Right cardiac atrium (tissue), 5 donors: ENCODE measurements at regions not wholly inside any gene's neighbourhood (a gene's known extent, or its start where the extent isn't known, plus 50 kb on each side); places are given as distances from the start of the nearest gene placed in this dataset.
"Not testable (repeated sequence)": the region's sequence is repeated elsewhere in the genome, so short reads cannot be mapped to it uniquely, and the experiment has no call there.

Experiments
- ATAC-seq, 2 donors: fragments of 200-7000 bp; cut with Tn5 transposase; one replicate each; pipeline versions ENCODE4 v1.8.0 to v1.9.1; 2020; ENCODE audit warnings: moderate library complexity in 2 of 2, mild to moderate bottlenecking in 1 of 2
- DNase-seq, 3 donors: peaks; one replicate each; pipeline ENCODE4 v3.0.0-alpha.2; 2020
- H3K27ac ChIP-seq: one replicate; pipeline ENCODE4 v1.5.1; 2013; ENCODE audit warnings: mild to moderate bottlenecking, low read length, control low read depth, moderate library complexity
- H3K27me3 ChIP-seq: one replicate; pipeline ENCODE4 v1.6.1; 2013; ENCODE audit not compliant: control insufficient read depth, insufficient read depth
- H3K4me1 ChIP-seq: one replicate; pipeline ENCODE4 v1.6.1; 2013; ENCODE audit warnings: low read length; ENCODE audit not compliant: control insufficient read depth, insufficient read depth
- H3K4me3 ChIP-seq: one replicate; pipeline ENCODE4 v1.5.1; 2013; ENCODE audit warnings: low read length, control low read depth
- H3K9me3 ChIP-seq: one replicate; pipeline ENCODE4 v1.6.1; 2013; ENCODE audit warnings: low read length; ENCODE audit not compliant: control insufficient read depth
- WGBS: extraction: QIAGEN DNeasy Blood & Tissue Kit; methylation state at CpG from one replicate; pipeline ENCODE4 v1.1.7; 2013; 5-methylcytosine and 5-hydroxymethylcytosine counted together
- intact Hi-C, 4 donors: fragments of 100-400 bp; cut with DNase I; formaldehyde crosslinking; loops; one replicate each; pipeline versions ENCODE4 v1.11.0 to v1.14.0; 2022 to 2023
- donor health status: healthy with polysubstance abuse.
- donor health status: DM: no; HTN: yes; CAD: no.
- donor health status: DM: no; HTN: no; CAD: no.
- donor health status: DM: no; HTN: yes; CAD: no; lungs with severe emphysema.
- donor health status: DM: yes; HTN: yes; CAD: no.

DNA sequence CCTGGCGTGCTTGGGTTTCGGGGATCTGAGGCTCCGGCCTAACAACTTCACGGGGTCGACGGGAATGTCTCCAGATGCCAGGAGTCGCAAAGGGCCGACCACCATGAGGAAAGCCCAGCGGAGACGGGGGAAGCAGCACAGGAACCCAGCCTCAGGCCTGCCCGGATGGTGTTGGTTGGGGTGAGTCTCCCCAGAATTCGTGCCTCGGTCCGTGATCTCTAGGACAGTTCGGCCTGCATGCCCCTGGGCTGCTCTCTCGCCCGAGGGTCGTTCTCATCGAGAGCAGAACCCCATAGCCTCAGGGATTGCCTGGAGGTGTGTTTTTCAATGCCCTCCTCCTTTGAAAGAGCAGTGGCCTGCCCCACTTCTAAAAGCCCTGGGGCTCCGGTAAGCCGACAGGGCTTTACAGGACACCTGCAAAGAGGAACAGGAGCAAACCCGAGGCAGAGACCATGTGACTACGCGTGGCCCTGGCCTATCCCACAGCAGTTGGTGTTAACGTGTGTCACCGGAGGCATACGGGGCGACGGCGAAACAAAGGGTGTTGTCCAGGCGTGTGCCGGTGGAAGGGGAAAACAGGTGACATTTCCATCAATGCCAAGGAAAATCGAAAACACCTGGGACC, 973.1 kb upstream of the DEFB115 start:
- no peaks in the 10 kb centered on the region for H3K9me3 ChIP-seq
- 55% methylated on average over 33 of the region's 33 CpGs for WGBS

DNA sequence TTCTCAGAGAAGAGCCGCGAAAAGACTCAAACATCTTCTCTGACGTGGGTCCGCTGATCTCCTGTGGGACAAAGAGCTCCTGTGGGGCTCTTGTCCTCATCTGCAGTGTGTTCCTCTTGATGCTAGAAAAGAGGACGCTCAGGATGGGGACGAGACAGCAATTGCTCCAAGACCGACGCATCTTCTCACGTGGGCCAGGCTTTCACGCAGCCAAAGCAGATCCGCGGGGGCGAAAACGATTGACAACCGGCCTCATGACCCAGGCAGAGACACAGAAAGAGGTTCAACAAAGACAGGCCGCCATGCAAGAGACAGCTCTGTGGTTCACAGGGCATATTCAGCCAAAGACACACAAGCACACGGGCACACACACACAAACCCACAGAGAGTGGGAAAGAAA, 971.8 kb upstream of the DEFB115 start:
- no peaks in the 10 kb centered on the region for H3K4me1 ChIP-seq
- H3K27me3 ChIP-seq = no peaks in the 10 kb centered on the region
- no peak overlapping the region for H3K27ac ChIP-seq
- DNase-seq = peak in 1 of 3 donors; percentile 31
- no peaks in the 10 kb centered on the region for H3K9me3 ChIP-seq
- intact Hi-C loops = no loop called here
- H3K4me3 ChIP-seq = no peak overlapping the region
- 83% methylated on average over 17 of the region's 17 CpGs for WGBS
- no peak for ATAC-seq

More for the DNA sequence above, 973.1 kb upstream of the DEFB115 start:
- H3K4me1 ChIP-seq = no peaks in the 10 kb centered on the region
- H3K4me3 ChIP-seq = peak overlapping the region; percentile 6
- intact Hi-C loops = no loop called here
- DNase-seq (no peak), ATAC-seq (no peak)
- no peak overlapping the region for H3K27ac ChIP-seq
- H3K27me3 ChIP-seq = no peaks in the 10 kb centered on the region

DNA sequence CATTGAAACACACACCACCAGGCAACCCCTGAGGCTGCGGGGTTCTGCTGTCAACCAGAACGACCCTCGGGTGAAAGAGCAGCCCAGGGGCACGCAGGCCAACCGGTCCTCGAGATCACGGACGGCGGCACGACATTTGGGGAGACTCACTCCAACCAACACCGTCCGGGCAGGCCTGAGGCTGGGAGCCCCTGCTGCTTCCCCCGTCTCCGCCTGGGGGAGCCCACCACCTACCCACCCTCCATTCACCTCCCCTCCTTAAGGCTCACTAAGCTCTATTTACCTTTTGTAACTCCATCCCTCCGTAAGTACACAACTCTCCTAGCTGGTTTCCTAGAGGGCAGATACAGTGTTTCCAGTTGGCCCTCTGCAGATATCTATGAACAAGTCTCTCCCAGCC, 971.3 kb upstream of the DEFB115 start:
- Histone ChIP-seq H3K27ac (no peak overlapping the region), H3K27me3 (no peaks in the 10 kb centered on the region), H3K9me3 (no peaks in the 10 kb centered on the region), H3K4me1 (no peaks in the 10 kb centered on the region), H3K4me3 (no peak overlapping the region)
- DNase-seq = no peak
- 64% methylated on average over 15 of the region's 15 CpGs for WGBS
- ATAC-seq = no peak
- intact Hi-C loops = no loop called here

DNA sequence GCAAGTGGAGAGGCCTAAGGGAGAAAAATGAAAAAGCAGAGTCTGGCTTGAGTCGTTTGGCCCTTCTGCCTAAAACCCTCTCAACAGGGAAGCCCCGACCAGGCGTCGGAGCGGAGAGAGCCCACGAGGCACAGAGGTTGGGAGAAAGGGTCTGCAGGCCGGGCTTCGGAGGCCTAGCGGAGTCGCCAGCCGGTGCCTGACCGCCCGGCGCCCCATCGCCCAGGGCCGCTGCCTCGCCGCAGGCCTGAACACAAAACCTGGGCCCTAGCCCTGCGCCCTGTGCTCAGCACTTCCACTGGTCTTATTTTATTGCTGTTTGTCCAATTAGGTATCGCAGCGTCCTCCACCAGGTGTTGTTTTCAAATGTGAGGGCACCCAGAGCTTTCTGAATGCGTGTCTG, 970.0 kb upstream of the DEFB115 start:
- not testable (repeated sequence) for H3K4me1 ChIP-seq, H3K4me3 ChIP-seq
- 86% methylated on average over 22 of the region's 22 CpGs for WGBS

DNA sequence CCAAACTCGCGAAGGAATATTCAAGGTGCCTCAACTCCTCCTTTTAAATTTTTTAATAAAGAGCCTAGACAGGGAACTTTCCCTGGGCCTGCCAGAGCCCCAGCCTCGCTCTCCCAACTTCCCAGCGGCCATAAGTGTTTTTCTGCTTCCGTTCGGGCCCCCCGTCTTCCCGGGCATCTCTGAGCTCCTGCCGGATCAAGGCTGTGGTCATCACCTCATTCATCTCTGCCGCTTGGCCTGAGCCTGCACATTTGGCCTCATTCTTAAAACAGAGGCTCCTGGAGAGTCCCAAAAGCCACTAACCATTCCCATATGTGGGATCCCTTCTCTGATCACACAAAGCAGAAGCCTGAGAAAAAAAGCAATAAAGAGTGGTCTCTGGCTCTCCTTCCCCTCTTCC, 969.1 kb upstream of the DEFB115 start:
- ATAC-seq (no peak), DNase-seq (no peak)
- Histone ChIP-seq H3K4me3 (no peak overlapping the region), H3K27me3 (no peaks in the 10 kb centered on the region), H3K27ac (no peak overlapping the region), H3K4me1 (no peaks in the 10 kb centered on the region), H3K9me3 (no peaks in the 10 kb centered on the region)
- WGBS = 62% methylated on average over 10 of the region's 10 CpGs
- intact Hi-C loops = no loop called here

More for the DNA sequence above, 970.0 kb upstream of the DEFB115 start:
- H3K27me3 ChIP-seq, H3K9me3 ChIP-seq, ATAC-seq, DNase-seq, H3K27ac ChIP-seq, intact Hi-C loops: not testable (repeated sequence)

DNA sequence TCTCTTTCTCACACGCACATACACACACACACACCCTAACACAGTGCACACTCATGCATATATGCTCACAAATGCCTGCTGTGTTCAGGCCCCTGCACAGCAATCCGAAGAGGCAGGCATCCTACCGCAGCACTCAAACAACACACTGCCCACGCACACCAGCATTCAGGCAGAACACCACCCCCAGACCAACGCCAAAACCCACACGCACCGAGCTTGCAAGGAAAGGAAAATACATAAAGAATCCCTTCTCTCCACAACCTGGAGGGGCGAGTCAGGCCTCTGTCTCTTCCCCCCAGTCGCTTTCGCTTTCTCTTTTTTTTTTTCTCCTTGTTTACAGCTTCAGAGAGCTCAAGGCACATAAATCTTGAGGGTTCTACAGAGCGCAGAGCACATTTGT, 968.4 kb upstream of the DEFB115 start:
- H3K4me3 ChIP-seq, H3K4me1 ChIP-seq, intact Hi-C loops, ATAC-seq, H3K9me3 ChIP-seq, DNase-seq, H3K27me3 ChIP-seq: not testable (repeated sequence)
- WGBS = 38% methylated on average over 11 of the region's 11 CpGs
- peak overlapping the region; percentile 45 for H3K27ac ChIP-seq

DNA sequence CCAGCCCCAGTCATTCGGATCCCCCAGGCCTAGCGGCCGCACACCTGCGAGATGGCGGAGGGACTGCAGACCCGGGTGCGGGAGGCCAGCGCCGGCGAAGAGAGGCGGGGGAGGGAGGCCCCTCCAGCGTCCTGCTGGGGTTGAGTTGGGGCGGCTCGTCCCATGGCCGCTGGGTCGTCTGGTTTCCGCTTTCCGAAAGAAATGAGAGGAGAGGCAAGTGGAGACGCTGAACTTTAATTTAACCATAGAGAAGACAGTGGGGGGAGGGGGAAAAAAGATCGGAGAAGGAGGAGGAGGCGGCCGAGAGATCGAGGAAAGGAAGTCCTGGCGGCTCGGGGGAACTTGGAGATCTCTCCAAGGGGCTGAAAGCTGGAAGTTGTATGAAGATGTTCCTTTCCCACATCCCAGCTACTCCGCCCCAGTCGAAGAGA, 967.7 kb upstream of the DEFB115 start:
- H3K27me3 ChIP-seq, H3K4me1 ChIP-seq, H3K9me3 ChIP-seq, ATAC-seq, intact Hi-C loops: not testable (repeated sequence)
- H3K27ac ChIP-seq = peak overlapping the region; percentile 67
- peak overlapping the region; percentile 39 for H3K4me3 ChIP-seq
- WGBS = 23% methylated on average over 27 of the region's 27 CpGs
- peak in 2 of 3 donors; percentile 61 to 62 for DNase-seq

DNA sequence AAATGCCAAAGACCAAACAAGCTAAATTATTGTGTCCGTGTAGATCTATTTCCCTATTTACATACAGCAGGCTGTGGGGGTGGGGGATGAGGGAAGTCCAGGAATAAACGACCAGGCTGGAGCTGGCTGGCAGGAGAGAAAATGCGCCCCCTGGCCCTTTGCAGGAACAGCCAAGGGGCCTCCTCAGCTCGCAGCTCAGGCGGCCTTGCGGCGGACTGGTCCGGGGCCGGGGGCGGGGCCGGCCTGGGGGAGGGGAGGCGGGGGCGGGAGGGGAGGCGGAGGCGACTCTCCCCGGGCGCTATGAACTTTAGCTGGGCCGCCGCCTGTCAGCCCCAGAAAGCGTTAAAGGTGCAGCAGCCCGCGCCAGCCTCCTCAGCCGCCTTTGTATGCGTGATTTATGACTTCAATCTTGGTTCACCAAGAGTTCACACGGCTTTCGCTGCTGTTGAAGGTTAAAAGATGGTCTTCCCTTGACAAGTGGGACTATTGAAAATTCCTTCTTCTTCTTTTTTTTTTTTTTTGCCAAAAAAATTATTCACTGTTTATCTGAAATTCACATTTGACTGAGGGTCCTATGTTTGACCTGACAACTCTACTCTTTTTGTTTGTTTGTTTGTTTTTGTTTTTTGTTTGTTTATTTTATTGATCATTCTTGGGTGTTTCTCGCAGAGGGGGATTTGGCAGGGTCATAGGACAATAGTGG, 967.0 kb upstream of the DEFB115 start:
- WGBS = 19% methylated on average over 27 of the region's 27 CpGs
- H3K27ac ChIP-seq, H3K4me3 ChIP-seq, H3K9me3 ChIP-seq, H3K27me3 ChIP-seq, intact Hi-C loops, H3K4me1 ChIP-seq: not testable (repeated sequence)
- DNase-seq (peak in 2 of 3 donors; percentile 70 to 85), ATAC-seq (peak in 1 of 2 donors; percentile 72)

DNA sequence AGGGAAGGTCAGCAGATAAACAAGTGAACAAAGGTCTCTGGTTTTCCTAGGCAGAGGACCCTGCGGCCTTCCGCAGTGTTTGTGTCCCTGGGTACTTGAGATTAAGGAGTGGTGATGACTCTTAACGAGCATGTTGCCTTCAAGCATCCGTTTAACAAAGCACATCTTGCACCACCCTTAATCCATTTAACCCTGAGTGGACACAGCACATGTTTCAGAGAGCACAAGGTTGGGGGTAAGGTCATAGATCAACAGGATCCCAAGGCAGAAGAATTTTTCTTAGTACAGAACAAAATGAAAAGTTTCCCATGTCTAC, 966.4 kb upstream of the DEFB115 start:
- intact Hi-C loops, DNase-seq, ATAC-seq, H3K27ac ChIP-seq, H3K9me3 ChIP-seq, H3K4me3 ChIP-seq, H3K27me3 ChIP-seq, H3K4me1 ChIP-seq: not testable (repeated sequence)
- WGBS = 49% methylated on average over 3 of the region's 4 CpGs

DNA sequence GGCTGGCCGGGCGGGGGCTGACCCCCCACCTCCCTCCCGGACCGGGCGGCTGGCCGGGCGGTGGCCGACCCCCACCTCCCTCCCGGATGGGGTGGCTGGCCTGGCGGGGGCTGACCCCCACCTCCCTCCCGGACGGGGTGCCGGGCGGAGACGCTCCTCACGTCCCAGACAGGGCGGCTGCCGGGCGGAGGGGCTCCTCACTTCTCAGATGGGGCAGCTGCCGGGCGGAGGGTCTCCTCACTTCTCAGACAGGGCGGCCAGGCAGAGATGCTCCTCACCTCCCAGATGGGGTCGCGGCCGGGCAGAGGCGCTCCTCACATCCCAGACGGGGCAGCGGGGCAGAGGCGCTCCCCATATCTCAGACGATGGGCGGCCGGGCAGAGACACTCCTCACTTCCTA, 965.8 kb upstream of the DEFB115 start:
- H3K4me1 ChIP-seq, H3K27ac ChIP-seq, intact Hi-C loops, H3K4me3 ChIP-seq, ATAC-seq, H3K27me3 ChIP-seq, H3K9me3 ChIP-seq: not testable (repeated sequence)
- peak in 1 of 3 donors; percentile 72 for DNase-seq
- WGBS = 98% methylated on average over 32 of the region's 32 CpGs

DNA sequence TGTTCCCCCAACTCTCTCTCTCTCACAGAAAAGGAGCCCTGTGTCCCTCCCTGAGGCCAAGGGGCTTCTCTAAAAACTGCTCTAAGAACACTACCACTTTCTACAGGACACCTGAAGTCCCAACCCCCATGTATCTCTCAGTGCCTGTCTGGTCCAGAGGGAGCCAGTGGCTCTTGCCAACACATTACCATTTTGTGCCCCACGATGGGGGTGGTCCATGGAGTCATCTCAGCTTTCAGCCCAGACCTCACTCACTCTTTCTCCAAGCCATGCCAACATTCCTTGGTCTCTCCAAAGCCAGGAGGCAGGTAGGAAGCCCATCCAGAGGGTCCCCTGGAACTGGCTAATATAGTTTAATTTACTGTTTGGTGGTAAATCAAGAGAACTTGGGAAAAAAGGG, 962.1 kb upstream of the DEFB115 start:
- DNase-seq, H3K27me3 ChIP-seq, ATAC-seq, intact Hi-C loops, H3K4me3 ChIP-seq, H3K27ac ChIP-seq, H3K4me1 ChIP-seq, H3K9me3 ChIP-seq: not testable (repeated sequence)
- 33% methylated on average over 1 of the region's 1 CpG for WGBS
